Upper lobe of left lung (tissue), 6 donors: ENCODE measurements at regions not wholly inside any gene's neighbourhood (a gene's known extent, or its start where the extent isn't known, plus 50 kb on each side); places are given as distances from the start of the nearest gene placed in this dataset.

Experiments
- ATAC-seq, 2 donors: fragments of 200-7000 bp; cut with Tn5 transposase; one replicate each; pipeline ENCODE4 v1.9.1; 2022; ENCODE audit warnings: mild to moderate bottlenecking in 2 of 2, moderate library complexity in 2 of 2; ENCODE audit not compliant: low FRiP score in 2 of 2
- DNase-seq, 2 donors: peaks; one replicate each; pipeline ENCODE4 v3.0.0-alpha.2; 2019 to 2020
- H3K27ac ChIP-seq, 4 donors: fragments of 200-600 bp; sonication (generic); one replicate each; pipeline ENCODE4 v1.5.1; 2016 to 2019
- H3K27me3 ChIP-seq, 4 donors: fragments of 200-600 bp; sonication (generic); one replicate each; pipeline ENCODE4 v1.5.1; 2017 to 2019
- H3K36me3 ChIP-seq, 4 donors: fragments of 200-600 bp; sonication (generic); one replicate each; pipeline ENCODE4 v1.5.1; 2016 to 2019
- H3K4me1 ChIP-seq, 4 donors: fragments of 200-600 bp; sonication (generic); one replicate each; pipeline ENCODE4 v1.5.1; 2018 to 2019
- H3K4me3 ChIP-seq, 4 donors: fragments of 200-600 bp; sonication (generic); one replicate each; pipeline ENCODE4 v1.5.1; 2017 to 2019; ENCODE audit warnings: mild to moderate bottlenecking in 2 of 4, moderate library complexity in 1 of 4
- H3K9me3 ChIP-seq, 4 donors: fragments of 200-600 bp; sonication (generic); one replicate each; pipeline ENCODE4 v1.5.1; 2018 to 2019
- CTCF ChIP-seq, 6 experiments: fragments of 450-650 bp in 4 of 6; fragments of 200-600 bp in 2 of 6; sonication (generic) in 2 of 6; IDR thresholded peaks; one replicate each; pipeline ENCODE4 v1.5.1; 2016 to 2019; ENCODE audit warnings: antibody characterized with exemption in 6 of 6
- EP300 ChIP-seq, 4 donors: sonication (generic); formaldehyde crosslinking; IDR thresholded peaks; one replicate each; pipeline ENCODE4 v1.5.1; 2017; ENCODE audit warnings: antibody characterized with exemption in 4 of 4, control low read depth in 2 of 4
- POLR2A ChIP-seq, 4 donors: fragments of 450-650 bp; IDR thresholded peaks; one replicate each; pipeline ENCODE4 v1.5.1; 2016 to 2017; ENCODE audit warnings: antibody characterized with exemption in 4 of 4, mild to moderate bottlenecking in 2 of 4
- POLR2AphosphoS5 ChIP-seq, 2 donors: sonication (generic); formaldehyde crosslinking; IDR thresholded peaks; one replicate each; pipeline ENCODE4 v1.5.1; 2017; ENCODE audit warnings: antibody characterized with exemption in 2 of 2
- WGBS, 2 donors: methylation state at CpG; one replicate each; pipeline ENCODE4 v1.1.5; 2017 to 2018; 5-methylcytosine and 5-hydroxymethylcytosine counted together
- donor health status: DM: no; HTN: no; CAD: no; lungs with moderate emphysema.
- donor health status: DM: no; HTN: yes; CAD: no; lungs with severe emphysema.

- H3K4me1 ChIP-seq: no peaks in the 10 kb centered on the region
- H3K9me3 ChIP-seq: no peaks in the 10 kb centered on the region
- ATAC-seq (peak in 1 of 2 donors; percentile 27), DNase-seq (no peak)
- H3K27me3 ChIP-seq: no peaks in the 10 kb centered on the region
- 78 to 83% methylated on average over 1 to 4 of the region's 4 CpGs for WGBS, 2 donors
- no peak overlapping the region for H3K27ac ChIP-seq
- no peaks in the 10 kb centered on the region for H3K36me3 ChIP-seq
- TF ChIP-seq POLR2AphosphoS5 (IDR thresholded peaks at IDR 0.05): no peak
- no peak for TF ChIP-seq CTCF (IDR thresholded peaks at IDR 0.05)
- no peak for TF ChIP-seq POLR2A (IDR thresholded peaks at IDR 0.05)
- H3K4me3 ChIP-seq: no peak overlapping the region
Observed at GRCh38 chr1:13951793-13952751, 252.1 kb downstream of the PRDM2 start.

- ATAC-seq: no peak
- H3K27ac ChIP-seq: no peak overlapping the region
Observed at GRCh38 chr1:13952985-13953384, 253.0 kb downstream of the PRDM2 start.

GRCh38 chr1:13956393-13956792 is 256.4 kb downstream of the PRDM2 start:
- no peak for ATAC-seq
- H3K27ac ChIP-seq: no peak overlapping the region
- WGBS, 2 donors: 37 to 46% methylated on average over 4 of the region's 4 CpGs
- no peak for DNase-seq
- H3K27me3 ChIP-seq: no peaks in the 10 kb centered on the region
- no peak for TF ChIP-seq POLR2A (IDR thresholded peaks at IDR 0.05)
- TF ChIP-seq CTCF (IDR thresholded peaks at IDR 0.05): no peak
- no peak for TF ChIP-seq EP300 (IDR thresholded peaks at IDR 0.05)
- no peak for TF ChIP-seq POLR2AphosphoS5 (IDR thresholded peaks at IDR 0.05)
- H3K9me3 ChIP-seq: no peaks in the 10 kb centered on the region
- no peaks in the 10 kb centered on the region for H3K4me1 ChIP-seq
- no peak overlapping the region for H3K4me3 ChIP-seq
- H3K36me3 ChIP-seq: no peaks in the 10 kb centered on the region

More at GRCh38 chr1:13952985-13953384, 253.0 kb downstream of the PRDM2 start:
- Histone ChIP-seq H3K9me3 (no peaks in the 10 kb centered on the region), H3K27me3 (no peaks in the 10 kb centered on the region), H3K36me3 (no peaks in the 10 kb centered on the region), H3K4me3 (no peak overlapping the region), H3K4me1 (no peaks in the 10 kb centered on the region)
- DNase-seq: no peak
- TF ChIP-seq EP300 (IDR thresholded peaks at IDR 0.05): no peak
- TF ChIP-seq POLR2AphosphoS5 (IDR thresholded peaks at IDR 0.05): no peak
- no peak for TF ChIP-seq POLR2A (IDR thresholded peaks at IDR 0.05)
- TF ChIP-seq CTCF (IDR thresholded peaks at IDR 0.05): no peak
- WGBS, 2 donors: 68 to 70% methylated on average over 5 of the region's 5 CpGs

- no peaks in the 10 kb centered on the region for H3K9me3 ChIP-seq
- peak in 1 of 2 donors; percentile 68 for DNase-seq
- 9 to 10% methylated on average over 12 of the region's 12 CpGs for WGBS, 2 donors
Observed at GRCh38 chr1:13960375-13960987, 260.5 kb downstream of the PRDM2 start.

More at GRCh38 chr1:13960375-13960987, 260.5 kb downstream of the PRDM2 start:
- Histone ChIP-seq H3K27me3 (no peaks in the 10 kb centered on the region), H3K27ac (no peak overlapping the region), H3K36me3 (no peaks in the 10 kb centered on the region), H3K4me3 (no peak overlapping the region), H3K4me1 (no peaks in the 10 kb centered on the region)
- peak; percentile 85 to 93 (median 92) for TF ChIP-seq CTCF (IDR thresholded peaks at IDR 0.05)
- TF ChIP-seq POLR2A (IDR thresholded peaks at IDR 0.05): no peak
- peak; percentile 71 to 87 for ATAC-seq
